PC-3 (cell line): ENCODE measurements at regions not wholly inside any gene's neighbourhood (a gene's known extent, or its start where the extent isn't known, plus 50 kb on each side); places are given as distances from the start of the nearest gene placed in this dataset.

Experiments
- EZH2phosphoT487 ChIP-seq: fragments of 300-600 bp; sonication (generic); IDR thresholded peaks from 2 replicates; pipeline ENCODE4 v1.6.1; 2018; ENCODE audit warnings: mild to moderate bottlenecking, antibody characterized with exemption, low read length, borderline replicate concordance
- TF ChIP-seq, protein P1 (sequence below): fragments of 300-600 bp; sonication (generic); conservative IDR thresholded peaks from 2 replicates; pipeline ENCODE4 v1.5.1; 2017; ENCODE audit warnings: antibody characterized with exemption, low read depth, mild to moderate bottlenecking, low read length

GRCh38 chr6:44561832-44562665, 174.5 kb downstream of the CDC5L start:
- TF ChIP-seq, protein P1, sequence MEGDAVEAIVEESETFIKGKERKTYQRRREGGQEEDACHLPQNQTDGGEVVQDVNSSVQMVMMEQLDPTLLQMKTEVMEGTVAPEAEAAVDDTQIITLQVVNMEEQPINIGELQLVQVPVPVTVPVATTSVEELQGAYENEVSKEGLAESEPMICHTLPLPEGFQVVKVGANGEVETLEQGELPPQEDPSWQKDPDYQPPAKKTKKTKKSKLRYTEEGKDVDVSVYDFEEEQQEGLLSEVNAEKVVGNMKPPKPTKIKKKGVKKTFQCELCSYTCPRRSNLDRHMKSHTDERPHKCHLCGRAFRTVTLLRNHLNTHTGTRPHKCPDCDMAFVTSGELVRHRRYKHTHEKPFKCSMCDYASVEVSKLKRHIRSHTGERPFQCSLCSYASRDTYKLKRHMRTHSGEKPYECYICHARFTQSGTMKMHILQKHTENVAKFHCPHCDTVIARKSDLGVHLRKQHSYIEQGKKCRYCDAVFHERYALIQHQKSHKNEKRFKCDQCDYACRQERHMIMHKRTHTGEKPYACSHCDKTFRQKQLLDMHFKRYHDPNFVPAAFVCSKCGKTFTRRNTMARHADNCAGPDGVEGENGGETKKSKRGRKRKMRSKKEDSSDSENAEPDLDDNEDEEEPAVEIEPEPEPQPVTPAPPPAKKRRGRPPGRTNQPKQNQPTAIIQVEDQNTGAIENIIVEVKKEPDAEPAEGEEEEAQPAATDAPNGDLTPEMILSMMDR = no peak
- no peak for TF ChIP-seq EZH2phosphoT487
